GM23338 (cell line): ENCODE measurements at regions not wholly inside any gene's neighbourhood (a gene's known extent, or its start where the extent isn't known, plus 50 kb on each side); places are given as distances from the start of the nearest gene placed in this dataset.

Source experiments
- ATAC-seq: fragments of 200-7000 bp; cut with Tn5 transposase; 3 replicates; pipeline ENCODE4 v1.9.1; 2020
- DNase-seq: peaks from one replicate; pipeline ENCODE4 v3.0.0-alpha.2; 2015; ENCODE audit warnings: low spot score
- H2AFZ ChIP-seq: fragments of 200-600 bp; sonication (generic); 2 replicates; pipeline ENCODE4 v1.8.0; 2016; ENCODE audit warnings: antibody characterized with exemption, mild to moderate bottlenecking, moderate library complexity
- H3F3A ChIP-seq: fragments of 200-600 bp; sonication (generic); replicated peaks from 2 replicates; pipeline ENCODE4 v1.8.0; 2017; ENCODE audit warnings: antibody characterized with exemption, mixed run types, low read depth
- H3K27ac ChIP-seq: fragments of 200-600 bp; sonication (generic); 2 replicates; pipeline ENCODE4 v1.6.1; 2016; ENCODE audit warnings: low read depth
- H3K27me3 ChIP-seq: fragments of 200-600 bp; sonication (generic); 2 replicates; pipeline ENCODE4 v1.8.0; 2016; ENCODE audit warnings: mild to moderate bottlenecking, mixed run types, moderate library complexity; ENCODE audit not compliant: insufficient read depth
- H3K36me3 ChIP-seq: fragments of 200-600 bp; sonication (generic); 2 replicates; pipeline ENCODE4 v1.8.0; 2016; ENCODE audit warnings: mild to moderate bottlenecking; ENCODE audit not compliant: insufficient read depth
- H3K4me1 ChIP-seq: fragments of 200-600 bp; sonication (generic); 2 replicates; pipeline ENCODE4 v1.8.0; 2016; ENCODE audit warnings: mild to moderate bottlenecking, moderate library complexity; ENCODE audit not compliant: insufficient read depth
- H3K4me2 ChIP-seq: fragments of 200-600 bp; sonication (generic); 2 replicates; pipeline ENCODE4 v1.7.1; 2017; ENCODE audit warnings: mixed run types
- H3K4me3 ChIP-seq: fragments of 200-600 bp; sonication (generic); 2 replicates; pipeline ENCODE4 v1.6.1; 2016; ENCODE audit warnings: mixed run types
- H3K79me2 ChIP-seq: fragments of 200-600 bp; sonication (generic); replicated peaks from 2 replicates; pipeline ENCODE4 v1.8.0; 2017; ENCODE audit warnings: mild to moderate bottlenecking; ENCODE audit not compliant: insufficient read depth
- H3K9me2 ChIP-seq: fragments of 200-600 bp; sonication (generic); 2 replicates; pipeline ENCODE4 v1.8.0; 2017; ENCODE audit not compliant: insufficient read depth
- H4K20me1 ChIP-seq: fragments of 200-600 bp; sonication (generic); replicated peaks from 2 replicates; pipeline ENCODE4 v1.8.0; 2017; ENCODE audit warnings: mild to moderate bottlenecking; ENCODE audit not compliant: insufficient read depth
- H3K27ac Mint-ChIP-seq: 2 replicates; pipeline ENCODE4 v1.8.0; 2020; ENCODE audit warnings: inconsistent platforms, mild to moderate bottlenecking, moderate library complexity, mixed read lengths
- H3K27me3 Mint-ChIP-seq: 3 replicates; pipeline ENCODE4 v1.8.0; 2022; ENCODE audit warnings: low read depth, mild to moderate bottlenecking, moderate library complexity, mixed read lengths, inconsistent platforms; ENCODE audit not compliant: insufficient read depth, poor library complexity
- H3K36me3 Mint-ChIP-seq: 3 replicates; pipeline ENCODE4 v1.8.0; 2021; ENCODE audit warnings: low read depth, mild to moderate bottlenecking, inconsistent platforms, moderate library complexity, mixed read lengths
- H3K4me1 Mint-ChIP-seq: 3 replicates; pipeline ENCODE4 v1.8.0; 2020; ENCODE audit warnings: mild to moderate bottlenecking, inconsistent platforms, mixed read lengths
- H3K4me3 Mint-ChIP-seq: 3 replicates; pipeline ENCODE4 v1.8.0; 2021; ENCODE audit warnings: moderate library complexity, mild to moderate bottlenecking, inconsistent platforms, mixed read lengths
- H3K9me3 Mint-ChIP-seq: 3 replicates; pipeline ENCODE4 v1.8.0; 2020; ENCODE audit warnings: moderate library complexity, mild to moderate bottlenecking, inconsistent platforms, mixed read lengths
- CREB1 ChIP-seq: fragments of 250-450 bp; sonication (Bioruptor Pico); IDR thresholded peaks from 2 replicates; pipeline ENCODE4 v1.5.0; 2020; ENCODE audit warnings: low read depth, mild to moderate bottlenecking, moderate library complexity
- CTCF ChIP-seq, 2 experiments: fragments of 200-600 bp in 1 of 2; sonication (generic) in 1 of 2; conservative IDR thresholded peaks; 2 replicates each; pipeline versions ENCODE4 v1.5.1 to v1.6.1; 2016 to 2017; ENCODE audit warnings: antibody characterized with exemption in 2 of 2, low read depth in 2 of 2, mild to moderate bottlenecking in 2 of 2, moderate library complexity in 1 of 2
- EZH2 ChIP-seq: fragments of 200-600 bp; sonication (generic); IDR thresholded peaks from one replicate; pipeline ENCODE4 v1.8.0; 2017; ENCODE audit warnings: antibody characterized with exemption, mild to moderate bottlenecking, low read depth; ENCODE audit not compliant: unreplicated experiment
- EZH2phosphoT487 ChIP-seq: fragments of 200-600 bp; sonication (generic); IDR thresholded peaks from one replicate; pipeline ENCODE4 v1.8.1; 2018; ENCODE audit warnings: antibody characterized with exemption; ENCODE audit not compliant: unreplicated experiment
- JUNB ChIP-seq: IDR thresholded peaks from one replicate; pipeline ENCODE4 v1.6.1; 2016; ENCODE audit warnings: antibody characterized with exemption; ENCODE audit not compliant: unreplicated experiment
- NANOG ChIP-seq: IDR thresholded peaks from 2 replicates; pipeline ENCODE4 v1.6.1; 2016; ENCODE audit warnings: antibody characterized with exemption, borderline replicate concordance
- REST ChIP-seq: IDR thresholded peaks from one replicate; pipeline ENCODE4 v1.6.1; 2018; ENCODE audit warnings: antibody characterized with exemption; ENCODE audit not compliant: unreplicated experiment
- STAT1 ChIP-seq: IDR thresholded peaks from one replicate; pipeline ENCODE4 v1.6.1; 2016; ENCODE audit warnings: antibody characterized with exemption; ENCODE audit not compliant: unreplicated experiment
- ZNF114 ChIP-seq: fragments of 250-450 bp; sonication (Bioruptor Pico); IDR thresholded peaks from 2 replicates; pipeline ENCODE4 v1.5.0; 2020; ENCODE audit warnings: mild to moderate bottlenecking, moderate library complexity
- TF ChIP-seq, protein P1 (sequence below): IDR thresholded peaks from 2 replicates; pipeline ENCODE4 v1.6.1; 2016; ENCODE audit warnings: antibody characterized with exemption

GRCh38 chr4:79772510-79772909, 300.5 kb downstream of the ANTXR2 start:
- no peaks in the 10 kb centered on the region for H3K4me1 Mint-ChIP-seq
- H3K9me3 Mint-ChIP-seq, result peaks cover 45% of the 10 kb centered on the region
- peaks cover 23% of the 10 kb centered on the region for H3K36me3 Mint-ChIP-seq
- Histone ChIP-seq H3K27me3 (no peaks in the 10 kb centered on the region), H3K36me3 (no peaks in the 10 kb centered on the region), H3F3A (no peaks in the 10 kb centered on the region), H3K4me2 (no peak overlapping the region), H3K9me2 (no peaks in the 10 kb centered on the region), H3K4me1 (no peaks in the 10 kb centered on the region), H3K79me2 (no peaks in the 10 kb centered on the region), H3K27ac (no peak overlapping the region), H2AFZ (no peak overlapping the region), H4K20me1 (no peaks in the 10 kb centered on the region), H3K4me3 (no peak overlapping the region)
- DNase-seq, result no peak
- H3K27ac Mint-ChIP-seq, result no peak overlapping the region
- TF ChIP-seq REST (no peak), EZH2phosphoT487 (no peak), STAT1 (no peak), CREB1 (CRISPR knock-in tag) (no peak), EZH2 (no peak), JUNB (no peak)
- TF ChIP-seq, protein P1, sequence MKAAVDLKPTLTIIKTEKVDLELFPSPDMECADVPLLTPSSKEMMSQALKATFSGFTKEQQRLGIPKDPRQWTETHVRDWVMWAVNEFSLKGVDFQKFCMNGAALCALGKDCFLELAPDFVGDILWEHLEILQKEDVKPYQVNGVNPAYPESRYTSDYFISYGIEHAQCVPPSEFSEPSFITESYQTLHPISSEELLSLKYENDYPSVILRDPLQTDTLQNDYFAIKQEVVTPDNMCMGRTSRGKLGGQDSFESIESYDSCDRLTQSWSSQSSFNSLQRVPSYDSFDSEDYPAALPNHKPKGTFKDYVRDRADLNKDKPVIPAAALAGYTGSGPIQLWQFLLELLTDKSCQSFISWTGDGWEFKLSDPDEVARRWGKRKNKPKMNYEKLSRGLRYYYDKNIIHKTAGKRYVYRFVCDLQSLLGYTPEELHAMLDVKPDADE, result no peak
- ATAC-seq, result no peak
- H3K4me3 Mint-ChIP-seq, result no peak overlapping the region
- H3K27me3 Mint-ChIP-seq, result no peaks in the 10 kb centered on the region

DNA sequence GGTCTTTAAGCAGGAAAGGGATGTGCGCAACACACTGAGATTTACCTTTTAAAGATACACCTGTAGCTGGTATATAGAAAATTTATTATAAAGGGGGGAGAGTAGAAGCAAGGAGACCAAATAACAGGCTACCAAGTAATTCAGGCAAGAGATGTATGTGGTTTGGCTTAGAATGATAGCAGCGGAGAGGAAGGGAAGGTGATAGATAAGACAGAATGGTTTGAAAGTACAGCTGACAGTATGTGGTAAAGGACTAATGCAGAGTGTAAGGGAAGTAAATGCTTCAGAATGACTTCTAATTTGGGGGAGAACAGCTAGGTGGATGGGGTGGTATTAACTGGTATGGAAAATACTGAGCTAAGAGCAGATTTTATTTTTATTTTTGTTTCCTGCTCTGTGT, 308.9 kb downstream of the ANTXR2 start:
- Histone ChIP-seq H3K4me1 (no peaks in the 10 kb centered on the region), H3K79me2 (no peaks in the 10 kb centered on the region), H3F3A (no peaks in the 10 kb centered on the region), H2AFZ (no peak overlapping the region), H3K36me3 (peaks cover 4% of the 10 kb centered on the region; the same call in 1 of the 2 replicates), H3K27me3 (no peaks in the 10 kb centered on the region), H3K4me3 (no peak overlapping the region), H3K27ac (no peak overlapping the region), H3K9me2 (0 out of 2 replicates have a peak, but pooled peaks cover 5% of the 10 kb centered on the region), H4K20me1 (no peaks in the 10 kb centered on the region), H3K4me2 (no peak overlapping the region)
- no peak overlapping the region for H3K27ac Mint-ChIP-seq
- H3K9me3 Mint-ChIP-seq, result peaks cover 7% of the 10 kb centered on the region
- no peaks in the 10 kb centered on the region for H3K4me1 Mint-ChIP-seq
- DNase-seq (no peak), ATAC-seq (no peak)
- H3K27me3 Mint-ChIP-seq, result peaks cover 2% of the 10 kb centered on the region
- no peak overlapping the region for H3K4me3 Mint-ChIP-seq
- peaks cover 5% of the 10 kb centered on the region for H3K36me3 Mint-ChIP-seq
- TF ChIP-seq REST, result no peak
- no peak for TF ChIP-seq NANOG
- no peak for TF ChIP-seq ZNF114 (CRISPR knock-in tag)
- no peak for TF ChIP-seq CREB1 (CRISPR knock-in tag)
- no peak for TF ChIP-seq CTCF (conservative IDR thresholded peaks at IDR 0.05; ENCODE audit: low read depth in 2 of 2)
- no peak for TF ChIP-seq STAT1
